Endothelial cell of hepatic sinusoid (primary cell): ENCODE measurements at regions not wholly inside any gene's neighbourhood (a gene's known extent, or its start where the extent isn't known, plus 50 kb on each side); places are given as distances from the start of the nearest gene placed in this dataset.

ENCODE experiments used
- in situ Hi-C: cut with HindIII; loops from 2 replicates; pipeline ENCODE4 v1.10.0; 2017; ENCODE audit warnings: low sequenced_read_pairs

DNA sequence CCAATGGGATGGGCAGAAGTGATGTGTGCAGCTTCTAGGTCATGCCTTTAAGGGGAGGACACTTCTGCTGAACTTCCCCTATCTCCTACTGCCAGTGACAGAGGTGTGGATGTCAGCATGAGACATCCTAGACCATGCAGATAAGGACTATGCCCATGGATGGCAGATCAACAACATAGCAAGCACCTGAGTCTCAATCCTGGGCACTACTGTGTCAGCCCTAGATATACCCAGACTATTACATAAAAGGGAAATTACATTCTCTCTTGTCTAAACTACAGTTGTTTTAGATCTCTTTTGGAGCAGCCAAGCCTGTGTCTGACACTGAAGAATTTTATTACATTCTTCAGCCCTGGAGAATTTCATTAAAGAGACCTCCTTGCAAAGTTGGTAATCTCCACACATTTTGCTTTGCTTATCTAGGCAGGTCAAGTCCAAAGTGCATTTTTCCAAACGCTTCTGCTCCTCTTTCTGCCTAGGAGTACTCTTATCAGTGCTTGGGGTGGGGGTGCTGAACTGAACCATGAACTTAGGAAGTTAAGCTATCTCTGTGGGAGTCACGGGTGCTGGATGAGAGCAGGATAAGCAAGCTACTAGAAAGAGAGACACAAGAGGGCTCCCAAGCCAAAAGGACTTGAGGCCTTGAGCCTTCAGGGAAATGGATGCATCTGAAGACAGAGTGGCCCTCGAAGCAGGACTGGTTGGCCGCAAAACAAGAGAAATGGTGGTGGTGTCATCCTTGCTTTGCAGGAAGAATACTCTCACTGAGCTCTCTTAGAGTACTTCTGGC, 95.2 kb upstream of the SPRED2 start:
- in situ Hi-C loops: loop anchor here (25.0 kb wide), 1 partner anchor 265 kb away; no protein-coding TSS in a partner anchor

DNA sequence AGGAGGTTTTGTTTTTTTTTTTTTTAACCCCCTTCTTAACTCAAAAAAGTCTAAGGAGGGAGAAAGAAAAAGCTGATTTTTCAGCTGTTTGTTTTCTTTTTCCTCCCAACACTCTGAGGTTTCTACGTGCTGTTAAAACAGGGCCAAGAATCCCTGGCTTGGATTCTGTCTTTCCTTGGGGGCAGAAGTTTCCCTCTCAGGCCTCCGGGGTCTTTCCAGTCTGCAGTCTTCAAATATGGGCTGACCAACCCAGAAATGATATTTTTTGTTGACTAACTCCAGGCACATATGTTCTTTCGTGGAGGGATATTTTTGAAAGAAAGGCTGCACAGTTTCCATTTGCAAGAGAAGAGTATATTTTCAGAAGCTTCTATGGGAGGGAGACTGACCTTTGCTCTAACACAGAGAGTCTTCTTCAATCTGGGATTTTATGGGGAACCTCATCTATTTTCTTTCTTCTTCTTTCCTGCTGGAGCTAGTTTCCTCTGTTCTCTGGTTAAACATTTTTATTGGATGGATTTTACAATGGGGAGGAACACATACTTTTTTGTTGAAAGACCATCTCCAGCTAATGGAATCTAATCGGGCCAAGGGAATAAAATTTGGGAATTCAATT, 93.3 kb upstream of the SPRED2 start:
- in situ Hi-C loops: loop anchor here (25.0 kb wide), 1 partner anchor 263 kb away; no protein-coding TSS in a partner anchor

DNA sequence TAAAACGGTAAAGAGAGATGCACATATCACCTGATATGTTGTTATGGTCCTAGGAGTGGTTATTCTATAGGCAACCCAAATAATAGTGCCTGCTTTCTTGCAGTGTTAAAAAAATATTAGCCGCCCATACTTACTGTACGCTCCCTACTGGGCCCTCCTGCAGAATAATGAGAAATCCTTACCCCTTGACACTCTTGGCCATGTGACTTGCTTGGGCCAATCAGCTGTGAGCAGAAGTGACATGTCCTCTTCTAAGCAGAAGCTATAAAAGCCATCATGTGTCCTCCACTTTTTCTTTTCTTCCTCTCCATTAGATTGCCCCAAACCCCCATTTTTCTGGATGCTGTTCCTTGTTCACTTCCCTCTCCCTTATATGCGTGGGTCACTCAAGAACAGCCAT, 90.5 kb upstream of the SPRED2 start:
- in situ Hi-C loops: no loop called here

DNA sequence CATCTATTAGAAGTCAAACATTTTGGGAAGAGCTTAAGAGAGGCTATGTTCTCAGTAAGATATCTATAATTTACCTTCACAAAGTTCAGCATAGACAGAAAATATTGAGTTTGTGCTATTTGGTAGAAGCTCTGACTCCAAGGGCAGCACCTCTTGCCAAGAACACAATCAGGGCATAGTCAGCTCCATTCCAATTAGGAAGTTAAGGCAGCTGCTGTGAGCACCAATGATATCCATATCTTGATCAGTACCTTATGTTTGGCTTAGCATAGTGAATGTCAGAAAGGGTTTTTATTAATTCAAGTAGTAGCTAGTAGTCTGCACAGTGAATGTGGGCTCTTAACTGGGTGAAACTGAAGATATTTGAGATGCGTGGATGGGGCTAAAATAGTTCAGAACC, 86.4 kb upstream of the SPRED2 start:
- in situ Hi-C loops: no loop called here

DNA sequence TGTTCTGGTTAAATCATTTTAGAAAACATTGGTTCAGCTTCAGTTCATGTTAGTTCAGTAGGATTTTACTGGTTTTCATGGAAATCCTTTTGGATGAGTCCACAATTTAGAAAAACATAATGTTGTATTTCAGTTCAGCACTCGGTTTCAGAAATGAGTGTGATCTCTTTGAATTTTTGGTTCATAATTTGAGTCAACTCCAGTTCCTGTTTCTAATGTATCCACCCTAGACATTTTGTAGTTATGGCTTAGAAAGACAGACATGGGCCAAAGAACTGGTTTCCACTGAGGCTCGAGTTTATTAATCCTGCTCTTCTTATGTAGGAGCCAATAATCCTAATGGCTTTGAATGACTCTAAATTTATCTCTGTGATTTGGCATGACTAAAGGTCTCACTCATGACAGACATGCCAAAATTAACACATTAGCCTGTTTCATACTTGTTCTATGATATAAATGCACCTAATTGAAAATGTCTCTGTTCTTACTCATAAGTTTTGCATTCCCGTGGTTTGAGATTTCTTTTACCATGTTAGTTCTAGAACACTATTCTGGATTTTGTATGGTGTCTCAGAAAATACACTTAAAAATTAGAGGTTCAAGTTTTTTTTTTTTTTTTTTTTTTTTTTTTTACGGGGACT, 82.3 kb upstream of the SPRED2 start:
- in situ Hi-C loops: no loop called here

DNA sequence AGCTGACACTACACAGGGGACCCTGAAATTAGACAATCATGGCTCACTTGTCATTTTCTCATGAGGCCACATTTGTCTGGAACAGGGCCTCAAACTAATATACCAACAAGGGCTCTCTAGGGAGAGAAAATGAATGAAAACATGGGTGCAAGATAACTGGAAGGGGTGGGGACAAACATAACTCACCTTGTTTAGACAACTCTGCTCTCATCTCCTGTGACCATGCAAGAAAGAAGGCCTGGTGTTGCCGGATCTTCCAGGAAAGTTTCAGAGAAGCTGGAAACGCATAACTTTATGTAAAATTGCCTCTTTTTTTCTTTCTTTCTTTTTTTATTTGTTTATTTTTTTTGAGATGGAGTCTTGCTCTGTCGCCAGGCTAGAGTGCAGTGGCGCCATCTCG, 80.4 kb upstream of the SPRED2 start:
- in situ Hi-C loops: no loop called here

DNA sequence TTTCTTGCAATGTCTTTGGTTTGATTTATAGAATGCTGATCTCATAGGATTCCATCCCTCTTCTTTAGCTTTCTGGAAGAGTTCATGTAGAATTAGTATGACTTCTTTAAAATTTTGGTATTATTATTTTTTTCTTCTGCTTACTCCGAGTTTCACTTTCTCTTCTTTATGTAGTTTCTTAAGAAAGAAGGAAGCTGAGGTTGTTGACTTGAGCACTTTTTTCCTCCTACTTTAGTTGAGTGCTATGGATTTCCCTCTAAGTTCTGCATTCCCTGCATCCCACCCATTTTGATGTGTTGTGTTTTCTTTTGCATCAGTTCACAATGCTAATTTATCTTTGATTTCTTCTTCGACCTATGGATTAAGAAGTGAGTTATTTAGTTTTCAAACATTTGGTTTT, 78.9 kb upstream of the SPRED2 start:
- in situ Hi-C loops: no loop called here

DNA sequence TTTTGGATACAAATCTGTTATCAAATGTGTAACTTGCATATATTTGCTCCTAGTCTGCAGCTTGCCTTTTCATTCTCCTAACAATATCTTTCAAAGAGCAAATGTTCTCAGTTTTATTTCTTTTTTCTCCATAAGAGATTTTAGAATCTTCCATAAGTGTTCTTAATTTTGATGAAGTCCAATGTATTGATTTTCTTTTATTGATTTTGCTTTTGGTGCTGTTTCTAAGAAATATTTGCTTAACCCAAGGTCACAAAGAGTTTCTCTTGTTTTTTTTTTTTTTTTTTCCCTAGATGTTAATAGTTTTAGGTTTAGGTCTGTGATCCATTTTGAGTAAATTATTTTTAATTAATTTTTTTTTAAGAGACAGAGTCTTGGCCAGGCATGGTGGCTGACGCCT, 75.8 kb upstream of the SPRED2 start:
- in situ Hi-C loops: no loop called here

DNA sequence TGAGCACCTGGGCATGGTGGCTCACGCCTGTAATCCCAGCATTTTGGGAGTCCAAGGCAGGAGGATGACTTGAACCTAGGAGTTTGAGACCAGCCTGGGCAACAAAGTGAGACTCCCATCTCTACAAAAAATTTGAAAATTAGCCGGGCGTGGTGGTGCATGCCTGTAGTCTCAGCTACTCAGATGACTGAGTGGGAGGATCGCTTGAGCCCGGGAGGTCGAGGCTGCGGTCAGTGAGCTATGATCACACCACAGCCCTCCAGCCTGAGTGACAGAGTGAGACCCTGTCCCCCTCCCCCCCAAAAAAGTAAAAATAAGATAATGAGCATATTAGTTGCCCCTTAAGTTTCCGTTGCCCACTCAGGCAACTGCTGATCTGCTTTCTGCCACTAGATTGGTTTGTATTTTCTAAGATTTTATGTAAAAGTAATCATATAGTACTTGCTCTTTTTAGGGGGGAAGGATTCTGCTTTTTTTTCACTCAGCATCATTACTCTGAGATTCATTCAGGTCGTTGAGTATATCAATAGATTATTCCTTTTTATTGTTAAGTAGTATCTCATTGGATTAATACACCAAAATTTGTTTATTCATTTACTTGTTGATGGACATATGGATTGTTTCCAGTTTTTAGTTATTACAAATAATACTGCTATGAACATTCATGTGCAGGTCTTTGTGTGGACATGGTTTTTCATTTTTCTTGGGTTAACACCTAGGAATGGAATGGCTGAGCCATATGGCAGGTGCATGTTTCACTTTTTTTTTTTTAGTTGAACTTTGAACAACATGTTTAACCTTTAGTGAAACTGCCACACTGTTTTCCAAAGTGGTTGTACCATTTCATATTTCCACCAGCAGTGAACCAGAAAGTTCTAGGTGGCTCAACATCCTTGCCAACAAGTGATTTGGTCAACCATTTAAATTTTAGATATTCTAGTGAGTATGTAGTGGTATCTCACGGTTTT, 75.0 kb upstream of the SPRED2 start:
- in situ Hi-C loops: no loop called here

DNA sequence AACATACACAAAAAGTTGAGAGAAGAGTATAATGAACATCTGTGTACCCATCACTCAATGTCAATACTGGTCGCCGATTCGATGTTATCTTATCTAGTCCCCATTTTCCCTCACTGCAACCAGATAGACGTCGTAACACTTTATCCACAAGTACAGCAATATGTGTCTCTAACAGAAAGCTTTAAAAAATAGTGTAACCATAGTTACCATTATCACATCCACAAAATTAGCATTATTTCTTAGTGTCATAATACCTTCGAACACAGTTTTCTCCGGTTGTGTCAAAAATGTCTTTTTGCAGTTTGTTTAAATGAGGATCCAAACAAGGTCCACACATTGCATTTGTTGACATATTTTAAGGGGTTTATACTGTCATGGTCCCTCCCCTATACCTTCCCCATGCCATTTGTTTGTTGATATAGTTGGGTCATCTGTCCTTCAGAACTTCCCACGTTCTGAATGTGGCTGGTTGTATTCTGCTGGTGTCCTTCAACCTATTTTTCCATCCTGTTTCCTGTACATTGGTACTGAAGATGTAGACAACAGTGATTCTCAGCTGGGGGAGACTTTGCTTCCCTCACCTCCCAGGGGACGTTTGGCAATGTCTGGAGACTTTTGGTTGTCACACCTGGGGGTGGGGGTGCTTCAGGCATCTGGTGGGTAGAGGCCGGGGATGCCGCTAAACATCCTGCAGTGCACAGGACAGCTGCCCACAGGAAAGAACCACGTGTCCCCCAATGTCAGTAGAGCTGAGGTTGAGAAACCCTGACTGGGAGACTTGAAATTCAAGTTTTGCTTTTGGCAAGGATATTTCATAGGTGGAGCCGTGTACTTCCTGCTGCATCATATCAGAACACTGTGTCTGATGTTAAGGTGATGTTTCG, 72.7 kb upstream of the SPRED2 start:
- in situ Hi-C loops: no loop called here

DNA sequence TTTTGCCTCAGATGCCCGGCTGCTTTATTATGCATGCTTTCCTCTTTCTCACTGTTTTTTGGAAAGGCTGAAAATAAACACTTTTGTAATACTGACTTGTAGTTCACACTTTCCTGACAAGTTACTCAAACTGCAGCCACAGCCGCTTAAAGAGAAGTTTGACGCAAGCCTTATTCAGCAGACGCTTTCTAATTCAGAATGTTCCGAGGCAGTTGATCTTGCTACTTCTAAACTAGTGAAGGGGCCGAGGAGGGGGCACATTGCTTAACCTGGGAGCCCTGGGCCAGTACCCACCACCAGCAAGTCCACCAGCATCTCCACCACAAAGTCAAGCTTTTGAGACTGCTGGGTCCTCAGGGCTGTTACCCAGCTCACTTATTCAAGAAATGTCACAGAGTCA, 71.8 kb upstream of the SPRED2 start:
- in situ Hi-C loops: no loop called here

DNA sequence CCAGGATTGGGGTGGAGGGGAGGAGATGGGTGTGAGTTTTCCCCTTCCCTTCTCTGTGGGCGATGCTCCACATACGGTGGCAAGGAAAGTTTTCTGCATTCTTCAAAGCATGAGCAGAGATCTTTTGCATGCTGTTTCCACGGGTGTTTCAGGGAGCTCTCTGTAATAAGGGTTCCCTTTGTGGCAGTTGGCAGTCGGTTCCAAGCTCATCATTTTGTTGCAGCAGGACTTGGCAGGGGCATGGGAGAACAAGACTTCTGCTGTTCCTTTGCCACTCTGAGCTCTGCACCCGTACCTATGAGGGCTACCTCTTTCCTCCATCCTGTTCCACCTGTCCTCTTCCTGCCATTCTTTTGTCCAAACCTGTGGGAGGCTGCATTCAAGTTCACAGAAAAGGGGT, 71.3 kb upstream of the SPRED2 start:
- in situ Hi-C loops: no loop called here

DNA sequence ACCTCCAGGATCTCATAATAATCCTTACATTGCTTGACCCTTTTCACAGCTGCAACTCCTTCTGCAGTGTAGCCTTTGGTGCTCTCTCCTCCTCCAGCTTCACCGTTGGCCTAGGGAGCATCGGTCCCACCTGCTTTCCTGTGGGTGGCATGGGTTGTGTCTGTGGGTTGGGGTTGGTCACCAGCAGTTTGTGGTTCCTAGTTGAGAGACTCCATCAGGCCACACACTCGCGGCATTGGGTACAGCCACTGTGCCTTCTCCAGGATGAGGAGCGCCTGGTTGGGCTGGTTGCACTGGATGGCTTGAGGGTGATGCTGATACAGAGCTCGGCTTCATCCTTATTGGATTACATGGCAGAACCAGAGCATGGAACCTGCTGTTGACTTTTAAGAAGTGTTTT, 69.4 kb upstream of the SPRED2 start:
- in situ Hi-C loops: no loop called here

DNA sequence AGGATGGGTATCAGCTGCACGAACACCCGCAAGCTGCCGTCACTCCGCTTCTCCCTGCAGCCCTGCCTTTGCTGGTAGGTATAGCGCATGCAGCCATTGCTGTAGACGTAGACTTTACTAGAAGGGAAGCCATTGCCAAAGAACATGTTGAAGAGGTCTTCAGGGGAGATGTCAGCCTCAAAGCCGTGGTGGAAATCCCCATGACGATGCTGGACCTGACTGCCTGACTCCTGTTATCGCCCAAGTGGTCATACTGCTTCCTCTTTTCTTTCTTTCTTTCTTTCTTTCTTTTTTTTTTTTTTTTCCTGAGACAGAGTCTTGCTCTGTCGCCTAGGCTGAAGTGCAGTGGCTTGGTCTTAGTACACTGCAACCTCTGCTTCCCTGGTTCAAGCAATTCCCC, 68.7 kb upstream of the SPRED2 start:
- in situ Hi-C loops: no loop called here

DNA sequence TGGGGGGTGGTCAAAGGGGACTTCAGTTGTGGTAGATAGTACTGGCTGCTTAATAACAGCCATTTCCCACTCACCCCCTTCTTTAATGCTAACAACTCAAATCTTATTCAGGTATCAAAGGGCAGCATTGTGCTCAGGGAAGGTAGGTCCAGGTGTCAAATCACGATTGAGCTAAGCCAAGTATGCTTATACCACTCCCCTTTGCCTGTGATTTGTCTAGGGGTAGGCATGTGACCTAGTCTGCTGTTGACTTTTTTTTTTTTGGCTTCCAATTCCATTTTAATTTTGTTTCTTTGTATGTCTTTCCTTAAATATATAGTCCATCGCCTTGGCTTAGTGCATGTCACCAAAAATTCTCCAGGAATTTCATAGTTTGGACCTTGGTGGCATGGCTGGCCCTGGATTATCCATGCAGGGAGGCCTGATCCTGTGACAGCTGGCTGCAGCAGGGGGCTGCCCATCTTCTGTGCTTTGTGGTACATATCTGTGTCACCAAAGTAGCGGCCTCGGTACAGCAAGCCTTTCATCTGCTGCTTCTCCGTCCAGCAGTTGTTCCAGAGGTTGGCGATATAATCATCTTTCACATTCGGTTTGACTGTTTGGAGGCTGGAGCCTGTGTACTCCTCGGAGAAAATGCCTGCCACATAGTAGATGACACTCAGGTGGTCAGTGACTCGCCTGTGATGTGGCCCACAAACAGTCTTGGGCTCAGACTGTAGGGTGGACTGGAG, 68.1 kb upstream of the SPRED2 start:
- in situ Hi-C loops: no loop called here

DNA sequence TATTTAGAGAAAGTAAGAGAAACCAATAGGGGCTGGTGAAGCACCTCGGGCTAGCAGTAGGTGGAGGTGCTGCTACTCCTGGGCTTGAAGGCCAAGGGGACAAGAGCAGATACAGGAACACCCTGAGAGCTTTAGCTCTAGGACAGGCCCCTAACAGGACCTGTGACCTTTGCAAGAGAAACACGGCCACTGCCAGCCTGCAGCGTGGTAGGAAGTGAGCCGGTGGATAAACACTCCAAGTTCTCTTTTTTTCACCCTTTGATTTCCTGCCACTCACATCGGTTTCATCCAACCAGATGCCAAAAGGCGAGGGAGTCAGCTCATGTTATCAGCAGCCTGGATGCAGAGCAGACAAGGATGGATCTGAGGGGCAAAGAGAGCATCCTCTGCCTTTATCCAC, 66.8 kb upstream of the SPRED2 start:
- in situ Hi-C loops: no loop called here

DNA sequence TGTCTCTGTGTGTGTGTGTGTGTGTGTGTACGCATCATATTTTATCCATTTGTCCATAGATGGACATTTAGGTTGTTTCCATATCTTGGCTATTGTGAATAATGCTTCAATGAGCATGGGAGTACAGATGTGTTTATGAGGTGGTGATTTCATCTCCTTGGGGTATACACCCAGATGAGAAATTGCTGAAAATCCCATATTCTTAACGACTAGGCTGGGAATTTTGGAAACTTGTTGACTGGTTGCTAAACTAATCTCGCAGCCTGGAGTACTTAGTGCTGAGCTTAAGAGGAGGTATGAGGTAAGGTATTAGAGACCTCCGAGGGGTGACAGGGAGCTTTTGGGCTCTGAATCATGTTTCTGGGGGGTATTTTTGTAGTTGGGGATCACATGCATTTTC, 66.0 kb upstream of the SPRED2 start:
- in situ Hi-C loops: no loop called here

DNA sequence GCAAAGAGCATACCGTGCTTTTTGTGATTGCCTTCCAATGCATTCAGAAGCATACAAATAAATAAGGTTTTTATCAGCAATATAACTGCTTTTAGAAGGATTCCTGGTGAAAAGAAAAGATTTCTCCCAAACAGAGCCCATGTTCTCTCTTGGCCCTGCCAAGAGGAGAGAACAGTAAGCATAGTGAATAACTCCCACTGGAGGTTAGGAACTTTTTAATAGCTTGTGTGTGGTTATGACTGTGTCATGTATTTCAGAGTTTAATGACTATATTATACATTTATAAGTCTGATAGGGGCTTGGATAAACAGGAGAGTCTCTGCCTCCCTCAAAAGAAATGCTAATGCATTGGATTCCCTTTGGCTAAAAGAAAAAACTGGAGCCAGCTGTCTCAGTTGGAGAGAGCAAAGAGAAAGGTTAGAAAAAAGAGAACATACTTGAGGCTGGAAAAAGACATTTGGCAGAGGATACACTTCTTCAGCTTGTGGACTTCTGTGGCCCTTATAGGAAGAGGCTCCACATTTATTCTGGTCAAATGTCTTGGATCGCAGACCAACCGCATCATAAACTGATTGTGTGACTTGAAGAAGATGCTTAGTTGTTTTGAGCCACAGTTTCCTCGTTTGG, 63.0 kb upstream of the SPRED2 start:
- in situ Hi-C loops: no loop called here

DNA sequence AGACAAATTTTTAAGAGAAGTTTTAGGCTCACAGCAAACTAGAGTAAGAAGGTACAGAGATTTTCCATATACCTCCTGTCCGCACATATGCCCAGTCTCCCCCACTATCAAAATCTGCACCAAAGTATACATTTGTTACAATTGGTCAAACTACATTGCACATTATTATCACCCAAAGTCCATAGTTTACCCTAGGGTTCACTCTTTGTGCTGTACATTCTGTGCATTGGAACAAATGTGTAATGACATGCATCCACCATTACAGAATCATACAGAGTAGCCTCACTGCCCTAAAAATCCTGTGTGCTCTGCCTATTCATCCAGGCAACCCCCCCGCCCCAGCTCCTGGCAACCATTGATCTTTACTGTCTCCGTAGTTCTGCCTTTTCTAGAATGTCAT, 61.7 kb upstream of the SPRED2 start:
- in situ Hi-C loops: no loop called here
